NCI-H510A (cell line): ENCODE measurements at regions not wholly inside any gene's neighbourhood (a gene's known extent, or its start where the extent isn't known, plus 50 kb on each side); places are given as distances from the start of the nearest gene placed in this dataset.
"Not testable (repeated sequence)": the region's sequence is repeated elsewhere in the genome, so short reads cannot be mapped to it uniquely, and the experiment has no call there.

Source experiments
- DNase-seq: peaks from one replicate; lab custom pipeline; 2025; lab: John Stamatoyannopoulos, UW

GRCh38 chr5:109630093-109630492 lies 59.6 kb upstream of the MAN2A1 start:
- no peak for DNase-seq

- no peak for DNase-seq
These were observed 61.1 kb upstream of the MAN2A1 start for GRCh38 chr5:109628591-109628990.

- DNase-seq, result not testable (repeated sequence)
These were observed 68.5 kb upstream of the MAN2A1 start for GRCh38 chr5:109621266-109621665.

GRCh38 chr5:109620651-109621050 lies 69.1 kb upstream of the MAN2A1 start:
- DNase-seq, result no peak

GRCh38 chr5:109619606-109620005 lies 70.1 kb upstream of the MAN2A1 start:
- DNase-seq, result no peak

- no peak for DNase-seq
These were observed 70.7 kb upstream of the MAN2A1 start for GRCh38 chr5:109619021-109619460.

GRCh38 chr5:109614981-109615380 lies 74.7 kb upstream of the MAN2A1 start:
- no peak for DNase-seq

- no peak for DNase-seq
These were observed 75.4 kb upstream of the MAN2A1 start for GRCh38 chr5:109614301-109614700.

- DNase-seq, result no peak
These were observed 77.3 kb upstream of the MAN2A1 start for GRCh38 chr5:109612278-109612905.

- DNase-seq, result no peak
These were observed 78.2 kb upstream of the MAN2A1 start for GRCh38 chr5:109611505-109611904.

GRCh38 chr5:109611061-109611460 lies 78.7 kb upstream of the MAN2A1 start:
- DNase-seq, result no peak

GRCh38 chr5:109610581-109610980 lies 79.1 kb upstream of the MAN2A1 start:
- DNase-seq, result no peak

GRCh38 chr5:109605207-109605730 lies 84.5 kb upstream of the MAN2A1 start:
- no peak for DNase-seq

- DNase-seq, result no peak
These were observed 85.0 kb upstream of the MAN2A1 start for GRCh38 chr5:109604758-109605157.

GRCh38 chr5:109601736-109602135 lies 88.0 kb upstream of the MAN2A1 start:
- no peak for DNase-seq

- DNase-seq, result no peak
These were observed 91.8 kb upstream of the MAN2A1 start for GRCh38 chr5:109597893-109598292.

GRCh38 chr5:109594217-109594616 lies 95.5 kb upstream of the MAN2A1 start:
- DNase-seq, result no peak

GRCh38 chr5:109590799-109591198 lies 98.9 kb upstream of the MAN2A1 start:
- no peak for DNase-seq

- DNase-seq, result no peak
These were observed 99.7 kb upstream of the MAN2A1 start for GRCh38 chr5:109589986-109590385.

GRCh38 chr5:109589239-109589638 lies 100.5 kb upstream of the MAN2A1 start:
- no peak for DNase-seq

GRCh38 chr5:109588281-109589035 lies 101.3 kb upstream of the MAN2A1 start:
- no peak for DNase-seq

GRCh38 chr5:109584986-109585599 lies 104.6 kb upstream of the MAN2A1 start:
- DNase-seq, result no peak

GRCh38 chr5:109580225-109580624 lies 109.5 kb upstream of the MAN2A1 start:
- no peak for DNase-seq
